Pancreas (tissue), 10 donors: ENCODE measurements at regions not wholly inside any gene's neighbourhood (a gene's known extent, or its start where the extent isn't known, plus 50 kb on each side); places are given as distances from the start of the nearest gene placed in this dataset.

Experiments
- ATAC-seq, 4 donors: fragments of 200-7000 bp; cut with Tn5 transposase; one replicate each; pipeline versions ENCODE4 v1.8.0 to v1.9.1; 2020; ENCODE audit warnings: mild to moderate bottlenecking in 4 of 4, moderate library complexity in 4 of 4
- DNase-seq, 6 donors: peaks; one replicate each; pipeline ENCODE4 v3.0.0-alpha.2; 2020
- FAIRE-seq: peaks from 2 replicates; lab custom pipeline; 2012; peaks lifted over from hg19 to GRCh38; lab: Jason Lieb, UNC
- H3K27ac ChIP-seq, 4 donors: fragments of 200-600 bp; sonication (generic); 1 replicate in 3 of 4; 2 replicates in 1 of 4; pipeline versions ENCODE4 v1.5.0 to v1.8.0; 2020
- H3K27me3 ChIP-seq, 4 donors: fragments of 200-600 bp; one replicate each; pipeline ENCODE4 v1.8.0; 2021
- H3K36me3 ChIP-seq, 3 donors: fragments of 200-600 bp; sonication (generic) in 1 of 3; one replicate each; pipeline versions ENCODE4 v1.5.0 to v1.8.0; 2020 to 2021
- H3K4me1 ChIP-seq, 3 donors: fragments of 200-600 bp; one replicate each; pipeline ENCODE4 v1.8.0; 2021
- H3K4me3 ChIP-seq, 4 donors: fragments of 200-600 bp; sonication (generic) in 2 of 4; one replicate each; pipeline versions ENCODE4 v1.5.0 to v1.8.0; 2020 to 2021
- H3K9me3 ChIP-seq, 4 donors: fragments of 200-600 bp; one replicate each; pipeline ENCODE4 v1.8.0; 2021
- CTCF ChIP-seq, 4 donors: fragments of 200-600 bp; sonication (generic) in 3 of 4; IDR thresholded peaks; one replicate each; pipeline versions ENCODE4 v1.5.0 to v1.8.0; 2021; ENCODE audit warnings: antibody characterized with exemption in 4 of 4
- WGBS, 2 donors: extraction: QIAGEN DNeasy Blood & Tissue Kit; methylation state at CpG; one replicate each; pipeline ENCODE4 v1.1.7; 2013; 5-methylcytosine and 5-hydroxymethylcytosine counted together
- intact Hi-C, 3 donors: fragments of 100-400 bp; cut with DNase I; formaldehyde crosslinking; loops; one replicate each; pipeline versions ENCODE4 v1.11.1 to v1.14.2; 2022
- donor health status: healthy with polysubstance abuse.
- donor health status: DM: no; HTN: no; CAD: no; lungs with moderate emphysema.
- donor health status: DM: no; HTN: no; CAD: no.
- donor health status: control.
- donor health status: control.
- donor health status: Bipolar disorder and iron deficiency.
- donor health status: DM: yes; HTN: yes; CAD: no.
- donor health status: DM: no; HTN: no; CAD: no.
- donor health status: DM: no; HTN: no; CAD: no.
- donor health status: DM: yes; HTN: yes; CAD: no.

DNA sequence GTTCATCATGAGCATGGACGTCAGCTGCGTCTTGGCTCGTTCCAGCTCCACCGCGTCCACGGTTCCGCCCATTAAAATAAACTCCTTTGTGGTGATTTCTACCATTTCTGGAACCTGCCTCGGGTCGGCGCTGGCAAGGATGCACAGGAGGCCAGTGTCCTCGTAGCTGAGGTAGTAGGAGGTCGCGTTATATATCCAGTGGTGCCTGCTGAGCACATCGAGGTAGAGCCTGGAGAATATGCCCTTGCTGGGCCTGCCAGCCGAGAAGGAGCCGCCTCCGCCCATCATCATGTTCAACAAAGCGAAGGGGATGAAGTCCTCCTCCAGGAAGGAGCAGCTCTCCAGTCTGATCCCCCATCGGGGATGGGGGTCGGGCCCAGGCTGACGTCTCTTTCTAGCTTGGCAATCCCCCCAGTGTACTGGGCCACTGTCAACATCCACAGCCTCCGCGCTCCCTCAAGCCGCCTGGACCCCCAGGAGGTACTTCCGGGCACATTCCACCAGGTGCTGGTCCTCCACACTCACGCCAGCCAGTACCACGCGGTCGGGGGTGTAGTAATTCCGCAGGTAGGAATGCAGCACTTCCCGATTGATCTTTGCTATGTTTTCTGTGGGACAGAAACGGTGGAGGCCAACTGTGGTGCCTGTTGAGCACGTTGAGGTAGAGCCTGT lies 120.9 kb upstream of the GRID2 start:
- intact Hi-C loops: no loop called here

GRCh38 chr4:92183825-92184224 lies 119.9 kb upstream of the GRID2 start:
- H3K27ac ChIP-seq: no peak overlapping the region
- no peaks in the 10 kb centered on the region for H3K27me3 ChIP-seq
- no peak for FAIRE-seq
- no peak overlapping the region for H3K4me3 ChIP-seq
- no peaks in the 10 kb centered on the region for H3K36me3 ChIP-seq
- intact Hi-C loops: no loop called here
- WGBS, 2 donors: 97 to 98% methylated on average over 13 of the region's 13 CpGs
- no peaks in the 10 kb centered on the region for H3K9me3 ChIP-seq
- no peaks in the 10 kb centered on the region for H3K4me1 ChIP-seq
- DNase-seq: no peak
- no peak for TF ChIP-seq CTCF (IDR thresholded peaks at IDR 0.05)
- no peak for ATAC-seq

More for the DNA sequence above, 120.9 kb upstream of the GRID2 start:
- FAIRE-seq: no peak
- DNase-seq: peak in 1 of 6 donors; percentile 41
- 93 to 94% methylated on average over 33 of the region's 33 CpGs for WGBS, 2 donors
- TF ChIP-seq CTCF (IDR thresholded peaks at IDR 0.05): no peak
- no peaks in the 10 kb centered on the region for H3K27me3 ChIP-seq
- no peaks in the 10 kb centered on the region for H3K9me3 ChIP-seq
- H3K4me1 ChIP-seq: no peaks in the 10 kb centered on the region
- H3K36me3 ChIP-seq: no peaks in the 10 kb centered on the region
- no peak for ATAC-seq
- H3K27ac ChIP-seq: no peak overlapping the region
- H3K4me3 ChIP-seq: no peak overlapping the region

GRCh38 chr4:92184566-92184965 lies 119.2 kb upstream of the GRID2 start:
- Histone ChIP-seq H3K4me1 (no peaks in the 10 kb centered on the region), H3K9me3 (no peaks in the 10 kb centered on the region), H3K36me3 (no peaks in the 10 kb centered on the region), H3K27me3 (no peaks in the 10 kb centered on the region), H3K4me3 (no peak overlapping the region), H3K27ac (no peak overlapping the region)
- ATAC-seq: no peak
- no peak for TF ChIP-seq CTCF (IDR thresholded peaks at IDR 0.05)
- DNase-seq: no peak
- no peak for FAIRE-seq
- WGBS, 2 donors: 70 to 76% methylated on average over 2 of the region's 2 CpGs
- intact Hi-C loops: no loop called here

GRCh38 chr4:92186239-92186638 lies 117.5 kb upstream of the GRID2 start:
- H3K27ac ChIP-seq: no peak overlapping the region
- no peaks in the 10 kb centered on the region for H3K36me3 ChIP-seq
- no peaks in the 10 kb centered on the region for H3K9me3 ChIP-seq
- TF ChIP-seq CTCF (IDR thresholded peaks at IDR 0.05): no peak
- 90 to 92% methylated on average over 2 of the region's 2 CpGs for WGBS, 2 donors
- no peaks in the 10 kb centered on the region for H3K4me1 ChIP-seq
- intact Hi-C loops: no loop called here
- H3K27me3 ChIP-seq: no peaks in the 10 kb centered on the region
- DNase-seq (no peak), ATAC-seq (no peak), FAIRE-seq (no peak)
- H3K4me3 ChIP-seq: no peak overlapping the region

DNA sequence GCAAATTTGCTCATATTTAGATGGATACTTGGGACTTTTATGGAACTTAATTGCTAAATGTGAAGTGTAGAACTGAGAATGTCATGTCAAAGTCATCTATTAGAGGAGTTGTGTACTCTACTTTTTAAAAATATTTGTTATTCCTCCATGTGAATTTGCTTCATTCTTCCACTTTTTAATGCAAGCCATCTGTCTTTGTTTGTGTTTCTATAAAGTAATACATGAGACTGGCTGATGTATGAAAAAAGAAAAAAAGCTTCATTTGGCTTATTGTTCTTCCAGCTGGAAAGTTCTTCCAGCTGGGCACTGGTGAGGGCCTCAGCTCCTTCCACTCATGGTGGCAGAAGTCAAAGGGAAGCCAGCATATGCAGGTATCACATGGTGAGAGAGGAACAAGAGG lies 114.6 kb upstream of the GRID2 start:
- no peaks in the 10 kb centered on the region for H3K9me3 ChIP-seq
- no peaks in the 10 kb centered on the region for H3K27me3 ChIP-seq
- no peak for TF ChIP-seq CTCF (IDR thresholded peaks at IDR 0.05)
- no peaks in the 10 kb centered on the region for H3K36me3 ChIP-seq
- FAIRE-seq (no peak), ATAC-seq (no peak), DNase-seq (no peak)
- H3K27ac ChIP-seq: no peak overlapping the region
- no peak overlapping the region for H3K4me3 ChIP-seq
- intact Hi-C loops: no loop called here
- no peaks in the 10 kb centered on the region for H3K4me1 ChIP-seq
